SK-N-MC (cell line): ENCODE measurements at regions not wholly inside any gene's neighbourhood (a gene's known extent, or its start where the extent isn't known, plus 50 kb on each side); places are given as distances from the start of the nearest gene placed in this dataset.

Experiments
- DNase-seq: peaks from one replicate; pipeline ENCODE4 v3.0.0-alpha.2; 2011; ENCODE audit warnings: low read depth, low spot score
- H3K27ac ChIP-seq: fragments of 200-600 bp; sonication (generic); 2 replicates; pipeline ENCODE4 v1.5.1; 2016; ENCODE audit warnings: mixed run types
- H3K36me3 ChIP-seq: fragments of 200-600 bp; sonication (generic); 2 replicates; pipeline ENCODE4 v1.6.1; 2017; ENCODE audit warnings: antibody characterized with exemption, low read length, mixed read lengths; ENCODE audit not compliant: insufficient read depth
- H3K4me3 ChIP-seq: fragments of 200-600 bp; sonication (generic); 2 replicates; pipeline ENCODE4 v1.5.1; 2016
- H3K9ac ChIP-seq: fragments of 200-600 bp; sonication (generic); 2 replicates; pipeline ENCODE4 v1.8.0; 2017; ENCODE audit warnings: mixed run types, mixed read lengths; ENCODE audit not compliant: insufficient read length
- H3K9me3 ChIP-seq: fragments of 200-600 bp; sonication (generic); 2 replicates; pipeline ENCODE4 v1.6.1; 2017; ENCODE audit warnings: low read depth, mild to moderate bottlenecking, antibody characterized with exemption, low read length, moderate library complexity, mixed read lengths
- EZH2 ChIP-seq: fragments of 200-600 bp; sonication (generic); IDR thresholded peaks from one replicate; pipeline ENCODE4 v1.6.1; 2017; ENCODE audit warnings: antibody characterized with exemption
- FOXP2 ChIP-seq: optimal IDR thresholded peaks from 2 replicates; pipeline ENCODE3; 2011; ENCODE audit warnings: mild to moderate bottlenecking, moderate library complexity; ENCODE audit not compliant: insufficient read depth; ENCODE audit errors: extremely low read length, control extremely low read depth
- POLR2AphosphoS5 ChIP-seq: IDR thresholded peaks from 2 replicates; pipeline ENCODE4 v1.6.1; 2012; ENCODE audit warnings: mild to moderate bottlenecking, low read depth, low read length, borderline replicate concordance

- Histone ChIP-seq H3K9me3 (no peaks in the 10 kb centered on the region), H3K9ac (no peak overlapping the region), H3K36me3 (no peaks in the 10 kb centered on the region), H3K4me3 (no peak overlapping the region), H3K27ac (peak overlapping the region; percentile 53)
- TF ChIP-seq POLR2AphosphoS5 (no peak), EZH2 (no peak), FOXP2 (no peak)
- DNase-seq, result no peak
Measured at GRCh38 chr2:223196331-223196730, 144.3 kb downstream of the KCNE4 start.

DNA sequence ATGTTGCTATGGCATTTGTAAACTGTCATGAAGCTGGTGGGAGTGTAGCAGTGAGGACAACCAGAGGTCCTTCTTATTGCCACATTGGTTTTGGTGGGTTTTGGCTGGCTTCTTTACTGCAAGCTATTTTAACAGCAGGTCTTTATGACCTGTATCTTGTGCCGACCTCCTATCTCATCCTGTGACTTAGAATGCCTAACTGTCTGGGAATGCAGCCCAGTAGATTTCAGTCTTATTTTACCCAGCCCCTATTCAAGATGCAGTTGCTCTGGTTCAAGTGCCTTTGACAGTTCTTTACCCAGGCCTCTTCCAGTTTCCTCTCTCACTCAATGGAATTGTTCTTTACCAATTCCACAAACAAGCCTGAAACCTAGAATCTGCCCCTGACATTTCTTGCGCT lies 145.1 kb downstream of the KCNE4 start:
- H3K27ac ChIP-seq, result peak overlapping the region; percentile 53; the same call in 1 of the 2 replicates
- no peak for DNase-seq
- H3K9ac ChIP-seq, result no peak overlapping the region
- no peaks in the 10 kb centered on the region for H3K36me3 ChIP-seq
- H3K9me3 ChIP-seq, result no peaks in the 10 kb centered on the region
- H3K4me3 ChIP-seq, result no peak overlapping the region
- no peak for TF ChIP-seq POLR2AphosphoS5
- TF ChIP-seq FOXP2, result no peak
- TF ChIP-seq EZH2, result no peak

GRCh38 chr2:223199531-223200515 lies 147.8 kb downstream of the KCNE4 start:
- H3K9ac ChIP-seq, result peak overlapping the region; percentile 75
- DNase-seq, result peak; percentile 100
- H3K36me3 ChIP-seq, result no peaks in the 10 kb centered on the region
- peak overlapping the region; percentile 98 for H3K27ac ChIP-seq
- TF ChIP-seq FOXP2, result peak; percentile 41
- TF ChIP-seq EZH2, result no peak
- peak; percentile 59; the same call in 1 of the 2 replicates for TF ChIP-seq POLR2AphosphoS5
- no peaks in the 10 kb centered on the region for H3K9me3 ChIP-seq
- peak overlapping the region; percentile 72 for H3K4me3 ChIP-seq

DNA sequence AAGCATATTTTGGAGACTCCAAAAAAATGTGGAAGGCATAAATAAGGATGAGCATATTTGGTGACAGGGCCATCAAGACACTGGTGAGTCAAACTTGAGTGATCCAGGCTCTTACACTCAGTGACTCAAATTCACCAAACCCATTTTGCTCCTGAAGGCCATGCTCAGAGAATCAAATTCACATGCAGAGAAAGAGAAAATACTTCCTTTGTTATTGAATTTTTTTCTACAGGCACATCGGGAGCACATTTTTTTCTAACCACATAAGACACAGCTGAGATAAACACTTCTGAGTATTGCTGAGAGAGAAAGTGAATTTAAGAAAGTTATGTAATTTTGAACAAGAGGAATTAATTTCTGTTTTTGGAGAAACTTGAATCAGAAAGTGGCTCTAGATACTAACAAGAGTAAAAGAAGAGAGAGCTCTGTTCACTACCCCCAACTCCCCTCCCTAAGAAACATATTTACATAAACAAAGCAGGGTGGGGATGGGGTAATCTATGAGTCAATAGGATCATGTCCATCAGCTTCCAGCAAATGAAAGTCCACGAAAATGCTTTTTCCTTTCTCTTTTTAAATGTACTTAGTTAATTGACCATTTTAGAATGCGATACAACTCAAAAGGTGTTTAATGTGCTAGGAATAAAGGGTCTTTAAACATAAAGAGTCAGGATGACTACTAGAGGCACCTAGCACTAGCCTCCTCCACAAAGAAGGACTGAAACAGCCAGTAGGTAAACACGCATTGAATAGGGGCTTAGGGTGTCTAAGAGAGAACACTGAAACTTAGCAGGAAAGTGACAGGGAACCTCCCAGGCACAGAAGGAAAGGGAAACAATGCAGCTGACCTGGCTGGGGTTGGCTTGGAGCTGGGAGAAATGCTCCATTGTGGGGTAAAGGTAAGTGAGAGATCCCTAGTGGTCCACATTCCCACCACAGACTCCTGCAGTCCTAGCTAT lies 152.3 kb downstream of the KCNE4 start:
- DNase-seq, result no peak
- peak overlapping the region; percentile 52 for H3K9ac ChIP-seq
- H3K27ac ChIP-seq, result peak overlapping the region; percentile 80
- H3K9me3 ChIP-seq, result 0 out of 2 replicates have a peak, but pooled peaks cover 5% of the 10 kb centered on the region
- no peaks in the 10 kb centered on the region for H3K36me3 ChIP-seq
- peak overlapping the region; percentile 56 for H3K4me3 ChIP-seq
- no peak for TF ChIP-seq POLR2AphosphoS5
- no peak for TF ChIP-seq EZH2
- no peak for TF ChIP-seq FOXP2

GRCh38 chr2:223210489-223210888 lies 158.5 kb downstream of the KCNE4 start:
- no peak for TF ChIP-seq FOXP2
- TF ChIP-seq EZH2, result no peak
- no peak for TF ChIP-seq POLR2AphosphoS5
- Histone ChIP-seq H3K9ac (no peak overlapping the region), H3K27ac (no peak overlapping the region), H3K9me3 (peaks cover 11% of the 10 kb centered on the region; the same call in 1 of the 2 replicates), H3K4me3 (no peak overlapping the region), H3K36me3 (no peaks in the 10 kb centered on the region)
- DNase-seq, result no peak

- Histone ChIP-seq H3K27ac (0 out of 2 replicates have a peak overlapping the region, but pooled peaks have one; percentile 12), H3K36me3 (no peaks in the 10 kb centered on the region), H3K9ac (no peak overlapping the region), H3K9me3 (peaks cover 6% of the 10 kb centered on the region; the same call in 1 of the 2 replicates), H3K4me3 (peak overlapping the region; percentile 21; the same call in 1 of the 2 replicates)
- TF ChIP-seq EZH2, result no peak
- no peak for TF ChIP-seq POLR2AphosphoS5
- no peak for TF ChIP-seq FOXP2
- DNase-seq, result no peak
Measured at GRCh38 chr2:223214394-223215253, 162.6 kb downstream of the KCNE4 start.

DNA sequence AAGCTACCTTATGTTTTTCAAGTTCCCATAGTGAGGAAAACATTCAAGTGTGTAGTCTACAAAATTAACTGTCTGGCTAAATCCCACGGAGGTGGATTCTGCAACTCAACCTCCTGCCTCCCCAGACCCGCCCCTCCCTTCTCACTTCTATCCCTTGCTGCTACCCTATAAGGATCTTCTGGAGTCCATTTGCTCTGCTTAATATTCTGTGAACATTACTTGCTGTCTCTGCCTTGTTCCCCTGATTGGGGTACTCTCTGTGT lies 163.2 kb downstream of the KCNE4 start:
- no peak for TF ChIP-seq FOXP2
- TF ChIP-seq POLR2AphosphoS5, result no peak
- TF ChIP-seq EZH2, result no peak
- no peak for DNase-seq

DNA sequence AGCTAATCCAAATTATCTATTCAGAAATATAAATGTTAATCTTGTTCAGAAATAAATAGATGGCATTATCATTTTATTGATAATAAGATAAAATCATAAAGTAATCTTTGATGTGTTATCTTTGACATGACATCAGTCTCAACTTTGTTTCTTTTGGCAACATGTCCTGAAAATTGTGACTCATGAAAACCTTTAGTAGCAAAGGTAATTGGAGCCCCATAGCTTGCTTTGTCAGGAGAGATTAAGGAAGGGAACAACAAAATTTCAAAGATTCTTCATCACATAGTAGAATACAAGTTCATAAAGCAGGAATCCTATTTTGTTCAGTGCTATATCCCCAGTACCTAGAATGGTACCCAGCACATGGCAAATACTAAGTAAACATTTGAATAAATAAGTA lies 165.4 kb downstream of the KCNE4 start:
- Histone ChIP-seq H3K9me3 (no peaks in the 10 kb centered on the region), H3K27ac (no peak overlapping the region), H3K36me3 (no peaks in the 10 kb centered on the region), H3K9ac (no peak overlapping the region), H3K4me3 (no peak overlapping the region)
- DNase-seq, result no peak
- TF ChIP-seq FOXP2 (no peak), EZH2 (no peak), POLR2AphosphoS5 (no peak)

More for the DNA sequence above, 163.2 kb downstream of the KCNE4 start:
- peaks cover under 1% of the 10 kb centered on the region; the same call in 1 of the 2 replicates for H3K9me3 ChIP-seq
- H3K9ac ChIP-seq, result no peak overlapping the region
- H3K36me3 ChIP-seq, result no peaks in the 10 kb centered on the region
- peak overlapping the region; percentile 21; the same call in 1 of the 2 replicates for H3K4me3 ChIP-seq
- no peak overlapping the region for H3K27ac ChIP-seq
